GM21528 (cell line): ENCODE measurements at regions not wholly inside any gene's neighbourhood (a gene's known extent, or its start where the extent isn't known, plus 50 kb on each side); places are given as distances from the start of the nearest gene placed in this dataset.

Source experiments
- ATAC-seq: cut with Tn5 transposase; IDR thresholded peaks from one replicate; pipeline ENCODE4 v1.9.1; 2021; ENCODE audit warnings: mild to moderate bottlenecking, moderate library complexity; ENCODE audit not compliant: unreplicated experiment, low FRiP score

DNA sequence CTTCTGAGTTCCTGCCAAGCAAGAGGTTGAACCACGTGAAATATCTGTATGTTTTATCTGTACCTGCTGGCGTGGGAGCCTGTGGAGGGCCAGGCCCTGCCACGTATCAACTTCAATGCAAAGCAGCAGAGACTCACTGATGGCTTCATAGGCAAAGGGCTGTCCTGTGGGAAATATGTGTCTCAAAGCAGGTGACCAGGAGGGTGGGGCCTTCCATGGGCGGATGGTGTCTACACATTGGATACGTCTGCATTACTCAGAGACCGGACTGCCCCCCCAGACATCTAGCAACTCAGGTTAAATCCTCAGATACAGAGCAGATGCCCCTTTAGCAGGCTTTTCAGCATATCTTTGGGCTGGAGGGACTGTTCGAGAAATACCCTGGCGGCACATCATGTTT lies 210.8 kb upstream of the C1orf174 start:
- ATAC-seq: no peak

DNA sequence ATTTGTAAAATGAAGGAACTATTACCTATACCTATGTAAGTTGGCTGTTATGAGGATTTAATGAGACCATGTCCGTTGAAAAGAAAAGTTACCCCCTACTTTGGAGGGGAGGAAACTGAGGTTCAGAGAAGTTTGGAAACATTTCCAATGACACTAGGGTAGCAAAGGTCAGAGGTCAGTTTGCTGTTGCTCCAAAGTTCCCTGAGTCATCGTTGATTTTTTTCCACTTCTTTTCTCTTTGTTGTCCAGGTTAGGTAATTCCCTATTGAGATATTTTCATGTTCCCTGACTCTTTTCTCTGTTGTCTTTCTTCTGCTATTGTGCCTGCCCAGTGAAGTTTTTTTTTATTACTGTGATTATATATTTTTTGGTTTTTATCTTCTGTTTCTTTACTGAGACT lies 213.8 kb upstream of the C1orf174 start:
- ATAC-seq: no peak

DNA sequence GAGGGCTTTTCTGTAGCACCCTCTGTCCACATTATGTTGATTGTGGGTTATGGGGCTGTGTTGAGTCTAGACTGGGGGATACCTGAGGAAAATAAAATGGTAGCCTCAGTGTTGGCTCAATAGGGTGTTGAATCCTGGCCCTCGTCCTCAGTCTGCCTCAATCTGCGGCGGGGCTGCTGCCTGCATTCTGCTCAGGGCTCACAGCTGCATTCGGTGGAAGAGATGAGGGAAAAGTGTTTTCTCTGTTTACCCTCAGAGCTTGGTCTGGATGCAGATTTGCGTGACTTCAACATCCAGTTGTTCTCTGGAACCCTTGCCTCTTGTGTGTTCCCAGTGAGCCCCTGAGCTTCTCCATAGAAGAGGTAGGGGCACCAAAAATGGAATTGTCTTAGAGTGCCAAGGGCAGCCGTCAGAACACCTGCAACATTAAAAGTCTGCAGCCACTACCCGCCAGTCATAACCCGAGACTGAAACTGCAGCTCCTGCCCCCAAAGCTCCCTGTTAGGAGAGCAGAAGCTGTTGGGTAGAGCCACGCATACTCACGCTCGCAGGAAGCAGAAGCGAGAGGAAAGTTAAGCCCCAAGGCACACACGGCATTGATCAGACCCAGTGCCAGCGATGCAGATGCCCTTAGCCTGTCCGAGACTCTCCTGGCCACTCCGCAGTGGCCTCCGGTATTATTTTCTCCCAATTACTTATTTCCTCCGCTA lies 215.3 kb upstream of the C1orf174 start:
- no peak for ATAC-seq

DNA sequence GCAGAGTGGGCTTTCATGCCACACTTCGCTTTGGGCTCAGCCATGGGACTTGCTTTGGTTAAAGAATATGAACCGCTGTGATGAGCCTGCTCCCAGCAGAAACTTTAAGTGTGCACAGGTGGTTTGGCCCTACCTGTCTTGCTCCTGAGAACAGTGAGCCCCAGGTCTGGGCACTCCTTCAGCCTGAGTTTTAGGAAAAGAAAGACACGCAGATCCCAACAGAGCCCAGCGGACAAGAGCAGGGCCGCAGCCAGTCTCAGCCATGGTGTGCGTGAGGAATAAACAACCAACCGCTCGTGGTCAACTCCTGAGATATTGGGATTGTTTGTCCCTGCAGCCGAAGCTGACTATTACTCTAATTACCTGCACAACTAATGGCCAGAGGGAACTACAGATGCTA lies 217.1 kb upstream of the C1orf174 start:
- no peak for ATAC-seq

DNA sequence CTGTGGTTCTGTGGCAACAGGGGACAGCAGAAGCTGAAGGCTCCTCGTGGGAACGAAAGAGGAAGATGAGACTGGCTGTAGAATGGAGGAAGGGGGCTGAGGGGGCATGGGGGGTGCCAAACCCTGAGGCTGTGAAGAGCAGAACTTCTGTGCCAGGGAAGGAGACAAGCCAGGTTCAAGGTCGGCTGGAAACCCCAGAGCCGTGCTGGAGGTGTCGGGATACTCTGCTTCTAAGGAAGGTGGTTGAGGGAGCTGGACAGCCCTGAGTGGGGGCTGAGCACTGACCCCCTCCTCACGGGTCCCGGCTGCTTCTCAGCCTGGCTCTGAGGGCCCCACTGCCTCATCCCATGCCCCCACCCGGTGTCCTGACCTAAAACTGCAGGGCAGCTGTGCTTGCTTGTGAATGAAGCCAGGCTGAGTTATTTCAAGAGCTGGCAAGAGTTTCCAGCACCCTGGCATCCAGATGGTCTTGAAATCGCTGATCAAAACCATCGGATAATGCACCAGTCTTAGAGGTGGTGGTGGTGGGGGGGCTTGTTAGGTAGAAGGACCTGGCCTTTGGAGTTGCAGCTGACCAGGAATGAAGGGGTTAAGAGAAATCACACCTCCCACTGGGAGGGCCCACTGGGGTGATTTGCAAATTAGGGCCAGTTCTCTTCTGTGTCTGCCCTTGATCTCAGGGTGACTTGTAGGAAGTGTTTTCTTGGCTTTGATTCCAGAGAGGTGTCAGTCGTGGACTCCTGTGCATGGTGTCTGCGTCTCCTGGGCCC lies 218.9 kb upstream of the C1orf174 start:
- no peak for ATAC-seq

DNA sequence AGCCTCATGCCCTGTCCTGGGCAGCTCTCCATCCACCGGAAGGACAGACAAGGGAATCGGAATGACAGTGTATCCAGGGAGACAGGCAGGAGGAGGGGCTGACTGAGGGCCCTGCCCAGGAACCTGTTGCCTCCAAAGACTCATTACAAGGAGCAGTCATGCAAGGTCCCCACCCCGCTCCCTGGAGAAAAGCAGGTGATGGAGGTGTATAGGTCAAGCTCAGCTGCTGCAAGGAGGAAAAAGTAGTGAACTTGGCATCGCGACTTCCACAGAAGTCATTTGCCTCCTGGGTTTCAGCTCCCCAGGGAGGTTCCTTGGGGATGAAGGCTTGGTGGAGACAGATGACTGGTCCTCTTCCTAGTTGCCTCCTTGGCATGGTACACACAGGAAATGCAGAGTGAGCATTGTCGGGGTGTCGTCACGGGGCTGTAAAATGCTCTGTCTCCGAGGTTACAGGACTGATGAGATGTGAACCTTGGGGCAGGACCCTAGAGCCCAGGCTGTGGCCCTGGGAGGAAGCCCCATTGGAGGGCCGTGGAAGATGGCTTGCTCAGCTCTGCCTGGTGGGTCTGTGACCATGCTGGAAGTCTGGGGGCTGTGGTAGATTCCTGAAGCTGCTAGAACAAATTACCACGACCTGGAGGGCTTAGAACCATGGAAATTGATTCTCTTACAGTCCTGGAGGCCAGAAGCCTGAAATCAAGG lies 219.6 kb upstream of the C1orf174 start:
- ATAC-seq: no peak

DNA sequence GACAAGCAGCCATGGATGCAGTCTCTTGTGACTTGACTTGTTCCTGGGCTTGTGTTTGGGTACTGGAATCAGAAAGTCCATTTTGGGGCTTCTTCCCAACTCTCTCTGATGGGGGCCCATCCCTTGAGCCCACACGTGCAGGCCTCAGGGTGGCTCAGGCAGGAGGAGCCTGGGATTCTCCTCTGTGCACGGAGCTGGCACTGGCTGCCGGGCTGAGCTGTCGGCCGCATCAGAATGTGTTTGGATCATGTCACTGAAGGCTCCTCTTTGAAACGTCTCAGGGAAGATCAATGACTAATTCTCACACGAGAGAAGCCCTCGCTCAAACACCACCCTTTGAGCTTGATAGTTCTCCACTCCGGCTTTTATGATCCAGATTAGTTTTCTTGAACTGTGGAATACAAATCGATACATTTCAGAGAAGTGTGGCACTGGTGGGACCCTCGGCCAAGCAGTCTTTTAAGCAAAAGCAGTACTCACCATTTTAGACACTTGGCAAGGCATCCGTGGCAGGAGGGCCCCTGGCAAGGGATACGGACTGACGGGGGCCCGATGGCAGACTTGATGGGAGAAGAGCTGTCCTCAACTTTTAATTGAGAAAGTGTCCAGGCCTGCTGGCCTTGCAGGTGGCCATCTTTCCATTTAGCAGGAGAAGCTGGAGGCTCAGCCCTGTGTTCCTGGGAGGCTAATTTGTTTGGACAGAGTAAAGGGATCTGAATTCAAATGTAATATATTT lies 220.7 kb upstream of the C1orf174 start:
- ATAC-seq: no peak

DNA sequence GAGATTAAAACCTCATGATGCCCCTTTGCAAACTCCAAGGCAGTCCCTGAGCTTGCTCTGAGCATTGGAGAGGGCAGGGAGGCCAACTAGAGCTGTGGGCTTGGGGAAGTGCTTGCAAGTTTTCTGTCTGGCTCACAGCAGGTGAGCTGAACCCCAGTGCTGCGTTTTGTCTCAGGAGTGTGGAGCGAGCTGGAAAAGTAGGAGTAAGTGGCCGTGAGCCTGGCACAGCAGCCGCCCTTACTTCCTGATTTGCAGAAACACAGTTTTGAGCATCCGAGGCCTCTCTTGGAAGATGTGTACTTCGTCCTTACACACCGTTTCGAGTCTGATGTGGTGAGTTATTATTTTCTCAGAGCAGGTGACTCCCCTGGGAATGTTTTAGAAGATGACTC lies 221.2 kb upstream of the C1orf174 start:
- ATAC-seq: no peak

DNA sequence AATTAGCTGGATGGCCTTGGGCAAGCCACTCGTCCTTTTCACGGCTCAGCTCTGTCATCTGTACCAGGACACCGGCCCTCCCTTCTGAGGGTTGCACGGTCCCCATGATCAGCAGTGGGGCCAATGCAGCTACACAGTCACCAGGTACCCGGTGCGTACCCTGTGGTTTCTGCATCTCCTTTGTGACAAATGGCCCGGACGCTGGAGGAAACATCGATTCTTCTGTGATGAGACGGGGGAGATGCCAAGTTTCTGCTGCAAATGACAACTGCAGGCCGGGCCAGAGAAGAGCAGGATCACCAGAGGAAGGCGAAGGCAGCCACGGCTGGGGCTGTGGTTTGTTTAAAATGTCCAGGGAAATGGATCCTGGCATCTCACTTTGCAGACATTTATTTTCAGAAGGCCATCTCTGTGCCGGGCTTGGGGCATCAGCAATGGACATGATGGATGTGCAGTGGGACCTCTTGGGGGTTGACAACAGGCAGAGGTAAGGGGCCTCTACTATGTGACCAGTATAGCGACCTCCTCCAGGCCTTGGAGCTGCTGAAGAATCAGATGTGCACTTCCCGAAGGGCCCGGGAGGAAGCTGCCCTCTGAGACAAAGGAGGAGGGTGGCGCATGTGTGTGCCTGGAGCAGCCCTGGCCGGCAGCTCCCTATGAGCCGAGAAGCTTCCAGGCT lies 221.9 kb upstream of the C1orf174 start:
- no peak for ATAC-seq

DNA sequence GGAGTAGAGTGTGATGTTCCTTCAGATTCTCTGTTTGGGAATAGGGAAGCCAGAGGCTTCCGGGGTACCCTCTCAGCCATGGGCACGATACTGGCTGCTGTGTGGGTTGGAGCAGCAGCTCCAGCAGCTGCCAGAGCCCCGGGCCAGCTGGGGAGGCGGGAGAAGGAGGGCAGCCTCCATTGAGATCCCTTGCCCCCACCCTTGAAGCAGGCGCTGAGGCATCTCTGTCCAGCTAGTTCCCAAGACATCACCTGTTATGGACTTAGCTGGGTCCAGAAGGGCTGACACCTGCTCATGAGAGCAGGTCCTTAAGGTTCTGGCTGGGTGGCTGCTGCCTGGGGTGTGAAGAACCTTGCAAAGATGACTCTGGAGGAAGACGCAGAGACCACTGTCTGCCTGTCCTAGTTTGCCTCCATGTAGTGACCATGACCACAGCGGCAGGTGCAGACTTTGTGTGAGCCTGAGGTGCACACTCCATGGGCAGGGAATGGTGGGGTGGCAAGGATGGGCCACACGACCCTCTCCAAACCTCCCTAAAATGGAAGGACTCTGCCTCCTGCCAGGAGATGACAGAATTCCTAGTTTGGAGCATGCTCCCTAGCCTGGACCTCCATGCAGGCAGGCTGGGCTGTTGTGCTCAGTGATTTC lies 222.6 kb upstream of the C1orf174 start:
- no peak for ATAC-seq

DNA sequence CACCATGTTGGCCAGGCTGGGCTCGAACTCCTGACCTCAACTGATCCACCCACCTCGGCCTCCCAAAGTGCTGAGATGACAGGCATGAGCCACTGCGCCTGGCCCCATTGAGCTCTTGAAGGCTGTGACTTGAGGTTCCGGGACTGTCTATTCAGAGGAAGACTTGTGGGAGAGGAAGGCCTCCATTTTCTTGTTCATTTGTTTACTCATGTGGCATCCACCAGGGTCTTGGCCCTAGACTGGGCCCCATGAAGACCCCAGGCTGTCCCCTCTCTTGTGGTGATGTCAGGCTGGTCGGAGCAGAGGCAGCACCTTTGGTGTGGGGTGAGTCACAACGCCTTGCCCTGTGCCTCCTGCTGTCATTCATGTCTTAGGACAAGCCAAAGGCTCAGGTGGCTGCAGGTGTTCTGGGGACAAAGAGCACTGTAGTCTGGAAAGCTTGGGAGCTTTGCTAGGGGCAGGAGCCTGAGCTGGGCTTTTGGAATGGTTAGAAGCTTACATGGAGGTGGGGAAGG lies 224.6 kb upstream of the C1orf174 start:
- no peak for ATAC-seq

DNA sequence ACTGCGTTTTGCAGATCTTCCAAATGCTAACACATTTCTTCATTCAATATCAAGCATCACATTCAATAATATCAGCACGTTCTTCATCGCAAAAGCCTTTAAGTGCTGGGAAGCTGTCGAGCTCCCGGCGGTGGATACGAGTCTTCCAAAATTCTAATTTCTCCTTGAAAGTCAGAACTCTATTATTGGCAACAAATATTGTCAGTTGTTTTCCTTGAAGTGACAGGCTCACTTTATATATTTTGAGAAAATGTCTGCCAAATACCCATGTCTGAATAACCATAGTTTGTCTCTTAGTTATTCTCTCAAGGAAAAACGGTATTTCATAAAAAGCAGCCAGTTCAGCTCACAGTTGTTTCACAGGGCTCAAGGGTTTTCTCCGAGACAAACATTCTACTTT lies 226.2 kb upstream of the C1orf174 start:
- ATAC-seq: no peak

DNA sequence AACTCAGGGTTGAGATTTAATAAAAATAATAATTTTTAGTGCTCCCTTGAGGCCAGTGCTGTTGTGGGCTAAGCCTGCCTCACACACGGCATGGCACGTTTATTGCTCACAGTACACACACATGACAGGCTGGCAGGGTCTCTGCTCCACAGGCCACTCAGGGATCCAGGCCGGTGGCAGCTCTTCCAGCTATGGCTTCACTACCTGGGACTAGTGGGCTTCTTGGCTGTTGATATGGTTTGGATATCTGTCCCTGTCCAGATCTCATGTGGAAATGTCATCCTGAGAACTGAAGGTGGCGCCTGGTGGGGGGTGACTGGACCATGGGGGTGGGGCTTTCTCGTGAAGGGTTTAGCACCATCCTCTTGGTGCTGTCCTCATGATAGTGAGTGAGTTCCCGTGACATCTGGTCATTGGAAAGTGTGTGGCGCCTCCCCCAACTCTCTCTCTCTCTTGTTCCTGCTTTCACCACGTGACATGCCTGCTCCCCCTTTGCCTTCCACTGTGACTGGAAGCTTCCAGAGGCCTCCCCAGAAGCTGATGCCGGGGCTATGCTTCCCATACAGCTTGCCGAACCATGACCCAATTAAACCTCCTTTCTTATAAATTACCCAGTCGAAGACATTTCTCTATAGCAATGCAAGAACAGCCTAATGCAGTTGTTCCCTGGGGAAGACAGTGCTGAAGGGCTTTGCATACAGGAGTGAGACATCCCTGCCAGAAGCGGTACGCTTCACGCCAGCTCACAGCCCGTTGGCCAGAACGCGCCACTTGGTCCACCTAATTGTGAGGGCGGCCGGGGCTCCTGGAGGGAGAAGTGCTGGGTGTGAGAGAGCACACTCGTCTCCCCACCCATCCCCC lies 226.9 kb upstream of the C1orf174 start:
- no peak for ATAC-seq

DNA sequence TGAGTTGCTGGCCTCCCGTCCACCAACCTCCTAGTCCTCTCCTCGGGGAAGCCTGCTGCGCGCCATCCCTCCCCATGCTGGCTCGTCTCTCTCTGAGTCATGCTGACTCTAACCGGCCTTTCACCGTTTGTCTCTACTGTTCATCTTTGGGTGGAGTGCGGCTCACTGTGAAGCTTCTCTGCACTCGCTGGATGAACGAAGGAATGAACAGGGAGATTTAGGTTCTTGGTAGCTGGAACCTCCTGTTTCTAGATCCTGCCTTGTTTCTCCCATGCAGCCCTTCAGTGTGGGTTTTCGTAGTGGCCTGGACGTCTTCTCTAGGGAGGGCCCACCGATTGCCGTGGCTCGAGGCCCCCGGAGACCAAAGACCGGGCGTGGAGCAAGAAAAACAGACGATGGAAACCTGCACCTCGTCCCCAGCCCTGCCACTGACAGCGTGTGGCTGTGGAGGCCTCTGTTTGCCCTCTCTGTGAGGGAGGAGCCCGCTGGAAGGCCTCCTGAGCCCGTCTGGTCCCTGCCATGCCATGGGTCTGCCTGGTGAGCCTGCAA lies 227.6 kb upstream of the C1orf174 start:
- ATAC-seq: no peak

DNA sequence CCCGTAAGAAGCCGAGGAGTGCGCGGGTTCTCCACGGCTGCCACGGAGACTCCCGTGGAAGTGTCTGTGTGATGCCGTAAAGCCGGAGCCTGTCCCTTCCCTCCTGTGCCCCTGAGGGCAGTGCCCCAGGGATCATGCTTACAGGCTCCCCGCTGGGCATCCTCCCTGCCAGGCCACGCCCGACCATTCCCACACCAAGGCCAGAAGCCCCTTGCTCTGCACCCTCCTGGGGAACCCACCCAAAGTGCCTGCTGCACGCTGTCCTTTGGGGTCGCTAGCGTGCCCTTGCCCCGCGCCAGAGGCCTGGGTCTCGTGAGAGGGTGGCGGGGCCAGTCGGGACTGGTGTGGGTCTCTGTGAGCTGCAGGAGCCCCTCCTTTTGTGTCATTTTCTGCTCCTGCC lies 228.5 kb upstream of the C1orf174 start:
- ATAC-seq: no peak

DNA sequence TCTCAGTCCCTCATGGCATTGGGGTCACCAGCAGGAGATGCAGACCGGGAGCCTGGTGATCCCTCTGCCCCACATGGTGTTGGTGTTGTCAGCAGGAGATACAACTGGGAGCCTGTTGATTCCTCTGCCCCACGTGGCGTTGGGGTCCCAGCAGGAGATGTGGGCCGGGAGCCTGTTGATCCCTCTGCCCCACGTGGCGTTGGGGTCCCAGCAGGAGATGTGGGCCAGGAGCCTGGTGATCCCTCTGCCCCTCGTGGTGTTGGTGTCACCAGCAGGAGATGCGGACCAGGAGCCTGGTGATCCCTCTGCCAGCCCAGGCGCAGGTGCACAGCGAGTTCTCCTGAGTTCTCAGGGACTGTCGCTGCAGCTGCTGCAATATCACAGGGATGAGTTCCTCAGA lies 229.6 kb upstream of the C1orf174 start:
- no peak for ATAC-seq

DNA sequence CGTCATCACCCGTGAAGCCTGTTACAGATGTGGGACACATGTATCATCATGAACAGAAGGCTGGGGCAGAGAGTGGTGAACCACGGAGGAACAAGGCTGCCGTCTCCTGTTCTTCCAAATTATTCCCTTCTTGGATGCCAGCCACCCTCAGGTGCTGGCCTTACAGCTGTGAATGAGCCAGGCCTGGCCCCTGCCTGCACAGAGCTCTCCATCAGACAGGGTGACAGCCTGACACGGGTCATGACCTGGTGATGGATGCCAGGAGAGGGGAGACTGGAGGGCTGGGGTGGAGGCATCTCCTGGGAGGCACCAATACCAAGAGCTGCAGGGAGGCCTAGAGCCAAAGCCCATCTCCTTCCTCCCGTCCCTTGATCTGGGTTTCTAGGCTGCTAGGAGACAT lies 230.0 kb upstream of the C1orf174 start:
- no peak for ATAC-seq

DNA sequence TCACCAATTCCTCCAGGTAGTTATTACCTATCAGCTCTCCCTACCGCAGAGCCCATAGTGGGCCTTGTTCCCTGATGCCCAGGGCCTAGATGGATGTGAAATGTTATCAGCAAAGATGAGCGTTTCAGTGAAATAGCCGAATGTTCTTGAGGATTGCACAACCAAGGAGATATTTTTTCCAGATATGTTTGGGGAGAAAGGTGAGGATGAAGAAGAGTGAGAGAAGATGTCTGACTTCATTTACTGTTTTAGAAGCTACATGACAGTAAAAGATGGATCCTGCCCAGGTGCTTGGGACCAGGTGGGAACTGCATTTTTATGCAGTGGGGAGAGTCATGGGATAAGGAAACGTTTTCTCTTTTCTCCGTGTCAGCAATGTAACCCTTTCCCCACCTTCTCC lies 231.7 kb upstream of the C1orf174 start:
- no peak for ATAC-seq
